AG09309 (cell line): ENCODE measurements at regions not wholly inside any gene's neighbourhood (a gene's known extent, or its start where the extent isn't known, plus 50 kb on each side); places are given as distances from the start of the nearest gene placed in this dataset.

ENCODE experiments used
- DNase-seq: peaks from one replicate; pipeline ENCODE4 v3.0.0-alpha.2; 2010; ENCODE audit warnings: low read depth
- H3K4me3 ChIP-seq: 2 replicates; pipeline ENCODE4 v1.5.1; 2011; ENCODE audit warnings: mild to moderate bottlenecking, low read depth, low read length, moderate library complexity; ENCODE audit not compliant: control insufficient read depth
- TF ChIP-seq, protein P1 (sequence below): IDR thresholded peaks from 2 replicates; pipeline ENCODE4 v1.5.1; 2011; ENCODE audit warnings: mild to moderate bottlenecking, low read depth, low read length, inconsistent platforms; ENCODE audit not compliant: insufficient read depth, control insufficient read depth; ENCODE audit errors: missing control alignments

DNA sequence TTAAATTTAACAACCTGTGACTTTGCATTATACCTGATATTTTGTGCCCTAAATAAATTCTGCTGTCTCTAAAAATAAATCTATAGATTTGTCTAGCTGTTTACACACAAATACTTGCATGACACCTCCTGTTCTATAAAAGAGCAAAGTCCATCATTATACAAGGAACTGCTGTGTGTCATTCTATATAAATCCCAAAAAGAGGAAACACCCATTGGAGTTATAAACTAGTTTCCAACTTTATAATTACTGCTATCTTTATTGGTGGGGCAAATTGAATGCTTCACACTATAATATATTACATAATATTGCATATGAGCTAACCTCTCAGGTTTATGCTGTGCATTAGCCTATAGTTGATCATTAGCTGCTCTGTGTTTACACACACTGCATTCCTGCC is 504.4 kb downstream of the SATB2 start:
- no peak overlapping the region for H3K4me3 ChIP-seq
- no peak for DNase-seq
- TF ChIP-seq, protein P1, sequence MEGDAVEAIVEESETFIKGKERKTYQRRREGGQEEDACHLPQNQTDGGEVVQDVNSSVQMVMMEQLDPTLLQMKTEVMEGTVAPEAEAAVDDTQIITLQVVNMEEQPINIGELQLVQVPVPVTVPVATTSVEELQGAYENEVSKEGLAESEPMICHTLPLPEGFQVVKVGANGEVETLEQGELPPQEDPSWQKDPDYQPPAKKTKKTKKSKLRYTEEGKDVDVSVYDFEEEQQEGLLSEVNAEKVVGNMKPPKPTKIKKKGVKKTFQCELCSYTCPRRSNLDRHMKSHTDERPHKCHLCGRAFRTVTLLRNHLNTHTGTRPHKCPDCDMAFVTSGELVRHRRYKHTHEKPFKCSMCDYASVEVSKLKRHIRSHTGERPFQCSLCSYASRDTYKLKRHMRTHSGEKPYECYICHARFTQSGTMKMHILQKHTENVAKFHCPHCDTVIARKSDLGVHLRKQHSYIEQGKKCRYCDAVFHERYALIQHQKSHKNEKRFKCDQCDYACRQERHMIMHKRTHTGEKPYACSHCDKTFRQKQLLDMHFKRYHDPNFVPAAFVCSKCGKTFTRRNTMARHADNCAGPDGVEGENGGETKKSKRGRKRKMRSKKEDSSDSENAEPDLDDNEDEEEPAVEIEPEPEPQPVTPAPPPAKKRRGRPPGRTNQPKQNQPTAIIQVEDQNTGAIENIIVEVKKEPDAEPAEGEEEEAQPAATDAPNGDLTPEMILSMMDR: no peak

DNA sequence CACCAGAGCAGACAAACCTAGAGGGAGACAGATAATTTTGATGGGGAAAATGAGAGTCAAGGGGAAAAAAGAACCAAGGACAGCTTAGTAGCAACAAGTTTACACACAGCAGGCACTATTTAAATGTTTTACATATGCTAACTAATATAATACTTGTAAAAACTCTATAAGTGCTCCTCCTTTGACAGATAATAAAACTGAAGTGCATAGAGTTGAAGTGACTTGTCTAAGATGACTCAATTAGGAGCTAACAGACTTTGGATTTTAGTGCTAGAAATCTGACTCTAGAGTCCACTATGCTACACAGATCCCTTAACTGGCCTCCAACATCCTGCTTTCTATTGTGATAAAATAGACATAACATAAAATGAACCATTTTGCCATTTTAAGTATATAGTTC is 506.9 kb downstream of the SATB2 start:
- H3K4me3 ChIP-seq: no peak overlapping the region
- no peak for DNase-seq
- TF ChIP-seq, protein P1: no peak

DNA sequence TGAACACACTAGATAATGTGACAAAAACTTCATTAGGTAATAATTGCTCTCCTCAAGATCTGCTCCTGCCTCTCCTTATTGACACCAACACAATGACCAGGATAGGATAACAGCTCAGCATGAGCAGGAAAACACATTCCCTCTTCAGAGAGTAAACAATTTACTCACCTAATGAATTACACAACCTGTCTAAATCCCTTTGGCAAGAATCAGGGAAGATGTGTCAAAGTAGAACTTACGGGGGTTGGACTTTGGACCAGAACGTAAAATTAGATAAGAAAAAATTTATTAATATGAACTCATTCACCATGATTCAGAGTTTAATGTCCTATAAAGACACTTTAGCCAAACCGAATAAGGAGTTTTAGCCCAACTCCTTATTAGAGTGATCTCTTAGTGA is 512.2 kb downstream of the SATB2 start:
- TF ChIP-seq, protein P1: no peak

DNA sequence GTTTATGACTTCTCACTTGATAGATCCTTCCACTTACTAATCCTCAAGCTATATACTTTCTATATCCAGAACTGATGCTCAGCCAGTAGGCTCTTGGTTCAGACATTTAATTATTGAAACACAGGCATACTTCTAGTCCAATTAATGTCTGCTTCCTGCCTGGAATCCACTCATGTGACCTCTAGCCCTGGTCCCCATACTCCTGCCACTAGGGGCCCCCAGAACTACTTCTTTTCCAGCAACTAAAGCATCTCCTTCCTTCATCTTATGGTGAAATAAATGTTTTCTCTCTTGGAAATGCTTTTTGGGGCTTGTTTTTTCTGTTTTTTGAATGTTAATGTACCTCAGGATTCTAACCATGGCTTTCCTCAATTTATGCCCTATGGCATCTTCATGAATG is 527.6 kb downstream of the SATB2 start:
- TF ChIP-seq, protein P1: peak; percentile 35
- H3K4me3 ChIP-seq: no peak overlapping the region
- DNase-seq: no peak

More for the DNA sequence above, 512.2 kb downstream of the SATB2 start:
- DNase-seq: no peak
- H3K4me3 ChIP-seq: no peak overlapping the region

DNA sequence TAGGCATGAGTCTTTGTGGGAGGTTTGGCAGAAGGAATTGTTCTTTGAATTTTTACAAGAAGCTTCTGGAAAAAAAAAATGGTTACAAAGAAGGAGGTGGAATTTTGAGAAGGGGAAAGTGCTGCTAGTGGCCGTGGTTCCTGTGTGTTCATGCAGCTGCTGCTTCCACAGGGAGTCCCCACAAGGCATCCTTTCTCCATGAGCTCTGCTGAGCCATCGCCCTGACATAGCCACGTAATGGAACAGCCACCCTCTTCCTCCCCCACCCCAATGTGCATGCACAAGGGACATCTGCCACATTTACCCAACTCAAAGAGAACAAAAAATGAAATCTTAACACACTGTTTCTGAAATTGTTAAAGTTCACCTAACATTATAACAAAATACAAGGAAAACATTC is 529.7 kb downstream of the SATB2 start:
- TF ChIP-seq, protein P1: no peak
- DNase-seq: no peak
- H3K4me3 ChIP-seq: no peak overlapping the region

DNA sequence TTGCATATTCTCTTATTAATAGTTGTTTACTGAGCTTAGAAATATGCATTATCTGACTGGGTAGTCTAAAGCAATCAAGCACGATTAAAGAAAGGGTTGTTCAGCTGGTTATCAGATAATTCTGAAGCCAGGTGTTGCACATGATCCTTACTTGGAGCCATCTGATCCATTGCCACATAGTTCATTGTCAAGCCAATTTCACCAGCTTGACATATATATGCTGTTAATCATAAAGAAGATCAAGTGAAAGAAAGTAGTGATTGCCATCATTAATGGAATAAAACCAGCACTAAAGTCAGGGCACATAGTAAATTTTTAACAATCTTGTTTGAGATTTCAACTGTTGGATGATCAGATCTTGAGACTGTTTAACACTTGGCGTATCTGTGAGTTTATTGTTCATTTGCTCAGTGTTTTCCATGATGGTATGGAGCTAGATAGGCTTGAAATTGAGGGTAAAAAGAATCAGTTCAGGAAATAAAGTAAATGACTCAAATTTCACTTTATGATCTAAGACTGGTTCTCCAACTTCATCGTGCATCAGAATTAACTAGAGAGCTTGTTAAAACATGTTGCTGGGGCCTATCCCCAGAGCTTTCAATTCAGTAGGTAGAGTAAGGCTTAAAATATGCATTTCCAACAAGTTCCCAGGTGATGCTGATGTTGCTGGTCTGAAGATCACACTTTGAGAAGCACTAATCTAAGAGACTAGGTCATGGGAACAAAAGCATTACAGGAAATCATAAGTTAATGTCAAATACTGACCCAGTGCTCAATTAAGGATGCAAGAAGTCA is 539.6 kb downstream of the SATB2 start:
- H3K4me3 ChIP-seq: no peak overlapping the region
- TF ChIP-seq, protein P1: no peak
- no peak for DNase-seq
